ENCODE measurements at regions not wholly inside any gene's neighbourhood (a gene's known extent, or its start where the extent isn't known, plus 50 kb on each side); places are given as distances from the start of the nearest gene placed in this dataset.

DNA sequence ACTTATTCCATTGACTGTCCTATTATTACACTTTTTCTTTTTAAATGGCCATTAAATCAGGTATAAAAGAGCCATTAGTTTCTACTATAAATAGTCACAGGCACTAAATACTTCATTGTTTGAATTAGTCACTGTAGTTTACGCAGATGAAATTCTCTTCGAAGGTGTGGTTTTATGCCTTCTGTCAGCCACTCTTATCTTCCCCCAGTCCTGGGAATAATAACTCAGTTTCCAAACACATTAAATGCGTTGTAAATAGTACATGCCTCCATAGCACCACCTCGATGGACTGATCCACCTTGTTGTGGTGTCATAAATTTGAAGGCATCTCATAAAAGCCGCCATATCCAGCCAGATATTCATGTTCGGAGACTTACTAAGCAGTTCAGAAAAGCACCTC is 72.1 kb upstream of the PARD3B start:
- TF ChIP-seq, protein P1, sequence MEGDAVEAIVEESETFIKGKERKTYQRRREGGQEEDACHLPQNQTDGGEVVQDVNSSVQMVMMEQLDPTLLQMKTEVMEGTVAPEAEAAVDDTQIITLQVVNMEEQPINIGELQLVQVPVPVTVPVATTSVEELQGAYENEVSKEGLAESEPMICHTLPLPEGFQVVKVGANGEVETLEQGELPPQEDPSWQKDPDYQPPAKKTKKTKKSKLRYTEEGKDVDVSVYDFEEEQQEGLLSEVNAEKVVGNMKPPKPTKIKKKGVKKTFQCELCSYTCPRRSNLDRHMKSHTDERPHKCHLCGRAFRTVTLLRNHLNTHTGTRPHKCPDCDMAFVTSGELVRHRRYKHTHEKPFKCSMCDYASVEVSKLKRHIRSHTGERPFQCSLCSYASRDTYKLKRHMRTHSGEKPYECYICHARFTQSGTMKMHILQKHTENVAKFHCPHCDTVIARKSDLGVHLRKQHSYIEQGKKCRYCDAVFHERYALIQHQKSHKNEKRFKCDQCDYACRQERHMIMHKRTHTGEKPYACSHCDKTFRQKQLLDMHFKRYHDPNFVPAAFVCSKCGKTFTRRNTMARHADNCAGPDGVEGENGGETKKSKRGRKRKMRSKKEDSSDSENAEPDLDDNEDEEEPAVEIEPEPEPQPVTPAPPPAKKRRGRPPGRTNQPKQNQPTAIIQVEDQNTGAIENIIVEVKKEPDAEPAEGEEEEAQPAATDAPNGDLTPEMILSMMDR (IDR thresholded peaks at IDR 0.05), result no peak
- TF ChIP-seq EZH2 (IDR thresholded peaks at IDR 0.05; ENCODE audit: borderline replicate concordance, insufficient read depth, low read depth, low read length, poor library complexity, severe bottlenecking), result no peak
